IPS-20b (cell line): ENCODE measurements at regions not wholly inside any gene's neighbourhood (a gene's known extent, or its start where the extent isn't known, plus 50 kb on each side); places are given as distances from the start of the nearest gene placed in this dataset.

Experiments used
- H3K27ac ChIP-seq: one replicate; pipeline ENCODE4 v1.5.1; 2013; ENCODE audit warnings: low read length
- H3K27me3 ChIP-seq: 2 replicates; pipeline ENCODE4 v1.6.1; 2013; ENCODE audit warnings: mild to moderate bottlenecking, low read length, inconsistent platforms; ENCODE audit not compliant: insufficient read depth
- H3K36me3 ChIP-seq: 2 replicates; pipeline ENCODE4 v1.6.1; 2013; ENCODE audit warnings: low read depth, mild to moderate bottlenecking, inconsistent platforms, low read length, moderate library complexity; ENCODE audit not compliant: insufficient read depth
- H3K4me1 ChIP-seq: 2 replicates; pipeline ENCODE4 v1.6.1; 2013; ENCODE audit warnings: mild to moderate bottlenecking, control low read depth, inconsistent platforms, low read length, moderate library complexity; ENCODE audit not compliant: insufficient read depth
- H3K4me3 ChIP-seq: 2 replicates; pipeline ENCODE4 v1.5.1; 2013; ENCODE audit warnings: mild to moderate bottlenecking, low read length, inconsistent platforms
- H3K9ac ChIP-seq: 2 replicates; pipeline ENCODE4 v1.6.1; 2013; ENCODE audit warnings: low read depth, mild to moderate bottlenecking, inconsistent platforms, low read length, moderate library complexity
- H3K9me3 ChIP-seq: 2 replicates; pipeline ENCODE4 v1.6.1; 2013; ENCODE audit warnings: mild to moderate bottlenecking, low read depth, low read length, inconsistent platforms; ENCODE audit not compliant: insufficient read depth

DNA sequence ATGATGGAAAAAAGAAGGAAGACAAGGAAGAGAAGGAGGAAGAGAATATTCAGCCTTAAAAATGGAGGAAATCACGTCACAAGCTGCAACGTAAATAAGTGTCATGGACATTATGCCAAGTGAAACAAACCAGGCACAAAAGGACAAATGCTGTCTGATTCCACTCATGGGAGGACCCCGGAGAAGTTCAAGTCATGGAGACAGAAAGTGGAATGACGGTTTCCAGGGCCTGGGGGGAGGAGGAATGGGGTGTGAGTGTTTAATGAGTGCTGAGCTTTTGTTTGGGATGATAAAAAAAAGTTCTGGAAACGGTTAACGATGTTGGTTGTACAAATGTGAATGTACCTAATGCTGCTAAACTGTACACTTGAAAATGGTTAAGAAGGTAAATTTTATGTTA is 439.5 kb downstream of the GADD45G start:
- Histone ChIP-seq H3K27me3 (no peaks in the 10 kb centered on the region), H3K9ac (no peak overlapping the region), H3K36me3 (no peaks in the 10 kb centered on the region), H3K9me3 (no peaks in the 10 kb centered on the region), H3K4me1 (peaks cover 10% of the 10 kb centered on the region), H3K27ac (no peak overlapping the region), H3K4me3 (no peak overlapping the region)

DNA sequence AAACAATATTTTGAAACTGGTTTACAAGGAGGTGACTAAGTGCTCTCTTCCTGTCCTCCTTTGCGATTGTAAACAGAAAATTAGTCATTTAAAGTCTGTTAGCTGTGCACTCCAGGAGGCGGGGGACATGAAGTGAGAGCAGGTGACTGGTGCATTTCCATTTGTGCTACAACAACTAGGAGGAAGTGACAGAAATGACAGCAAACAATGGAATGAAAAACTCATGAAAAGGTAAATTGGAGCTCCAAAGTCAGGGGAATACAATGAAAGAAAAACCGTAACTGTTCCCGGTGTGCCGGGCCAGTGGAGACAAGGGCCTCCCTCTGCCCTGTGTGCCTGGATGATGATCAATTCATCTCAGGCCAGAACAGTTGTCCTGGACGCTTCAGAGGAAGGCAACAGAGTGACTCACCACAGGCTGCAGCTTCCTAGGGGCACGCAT is 439.9 kb downstream of the GADD45G start:
- H3K27me3 ChIP-seq, result no peaks in the 10 kb centered on the region
- no peaks in the 10 kb centered on the region for H3K36me3 ChIP-seq
- H3K4me3 ChIP-seq, result no peak overlapping the region
- no peak overlapping the region for H3K9ac ChIP-seq
- peaks cover 10% of the 10 kb centered on the region for H3K4me1 ChIP-seq
- no peaks in the 10 kb centered on the region for H3K9me3 ChIP-seq
- no peak overlapping the region for H3K27ac ChIP-seq

DNA sequence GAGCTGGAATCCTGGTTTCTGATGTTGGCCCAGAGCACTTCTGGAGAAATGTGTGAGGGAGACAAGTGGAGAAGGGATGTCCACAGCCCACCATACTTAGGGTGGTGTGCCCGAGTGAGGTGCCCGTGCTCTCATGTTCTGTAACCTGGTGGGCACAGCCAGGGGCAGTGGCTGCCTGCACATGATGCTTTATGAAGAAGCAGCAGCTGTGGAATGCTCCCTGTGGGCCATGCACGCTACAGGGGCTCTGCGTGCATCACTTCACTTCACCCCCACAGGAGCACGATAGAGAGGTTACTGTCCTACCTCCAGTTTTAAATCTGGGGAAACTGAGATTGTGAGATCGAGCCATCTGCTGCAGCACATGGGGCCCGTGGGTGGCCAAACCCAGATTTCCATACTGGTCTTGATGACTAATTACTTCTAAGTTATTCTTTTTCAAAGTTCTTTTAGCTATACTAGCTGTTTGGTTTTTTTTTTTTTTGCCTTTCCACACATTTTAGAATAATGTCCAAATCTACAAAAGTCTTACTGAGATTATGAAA is 441.6 kb downstream of the GADD45G start:
- no peaks in the 10 kb centered on the region for H3K36me3 ChIP-seq
- peaks cover 10% of the 10 kb centered on the region for H3K4me1 ChIP-seq
- H3K27ac ChIP-seq, result no peak overlapping the region
- no peaks in the 10 kb centered on the region for H3K9me3 ChIP-seq
- no peak overlapping the region for H3K9ac ChIP-seq
- no peak overlapping the region for H3K4me3 ChIP-seq
- H3K27me3 ChIP-seq, result no peaks in the 10 kb centered on the region

DNA sequence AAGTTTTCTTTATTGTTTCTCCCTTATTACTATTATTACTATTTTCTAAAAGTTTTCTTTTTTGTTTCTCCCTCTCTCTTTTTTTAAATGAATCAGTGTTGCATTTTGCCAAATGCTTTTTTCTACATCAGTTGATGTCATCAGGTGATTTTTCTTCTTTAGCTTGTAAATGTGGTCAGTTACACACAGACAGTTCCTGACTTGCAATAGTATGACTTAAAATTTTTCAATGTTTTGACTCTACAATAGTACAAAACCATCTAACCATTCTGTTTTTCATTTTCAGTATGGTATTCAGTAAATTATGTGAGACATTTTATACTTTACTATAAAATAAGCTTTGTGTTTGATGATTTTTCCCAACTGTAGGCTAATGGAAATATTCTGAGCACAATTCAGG is 443.0 kb downstream of the GADD45G start:
- no peaks in the 10 kb centered on the region for H3K27me3 ChIP-seq
- H3K27ac ChIP-seq, result no peak overlapping the region
- H3K4me3 ChIP-seq, result no peak overlapping the region
- no peaks in the 10 kb centered on the region for H3K9me3 ChIP-seq
- H3K36me3 ChIP-seq, result no peaks in the 10 kb centered on the region
- peaks cover 10% of the 10 kb centered on the region for H3K4me1 ChIP-seq
- H3K9ac ChIP-seq, result no peak overlapping the region

DNA sequence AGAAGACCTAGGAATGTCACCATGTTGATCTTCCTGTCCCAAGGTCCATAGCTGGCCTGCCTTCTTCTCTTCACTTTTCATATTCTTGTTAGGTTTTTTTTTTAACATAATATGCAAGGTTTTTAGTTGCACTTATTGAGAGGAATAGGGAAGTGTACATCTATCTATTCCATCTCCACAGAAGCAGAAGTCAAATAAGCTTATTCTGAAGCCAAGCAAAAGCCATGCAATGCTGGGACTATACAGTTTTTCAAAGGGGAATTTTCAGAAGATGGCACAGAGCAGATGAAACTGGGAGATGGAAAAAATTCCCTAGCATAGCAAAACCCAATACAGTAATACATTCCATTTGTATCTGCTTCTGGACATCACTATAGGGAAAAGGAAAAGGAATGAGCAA is 447.6 kb downstream of the GADD45G start:
- no peak overlapping the region for H3K27ac ChIP-seq
- no peak overlapping the region for H3K9ac ChIP-seq
- H3K27me3 ChIP-seq, result no peaks in the 10 kb centered on the region
- no peaks in the 10 kb centered on the region for H3K36me3 ChIP-seq
- peaks cover 7% of the 10 kb centered on the region for H3K9me3 ChIP-seq
- no peak overlapping the region for H3K4me3 ChIP-seq
- no peaks in the 10 kb centered on the region for H3K4me1 ChIP-seq

DNA sequence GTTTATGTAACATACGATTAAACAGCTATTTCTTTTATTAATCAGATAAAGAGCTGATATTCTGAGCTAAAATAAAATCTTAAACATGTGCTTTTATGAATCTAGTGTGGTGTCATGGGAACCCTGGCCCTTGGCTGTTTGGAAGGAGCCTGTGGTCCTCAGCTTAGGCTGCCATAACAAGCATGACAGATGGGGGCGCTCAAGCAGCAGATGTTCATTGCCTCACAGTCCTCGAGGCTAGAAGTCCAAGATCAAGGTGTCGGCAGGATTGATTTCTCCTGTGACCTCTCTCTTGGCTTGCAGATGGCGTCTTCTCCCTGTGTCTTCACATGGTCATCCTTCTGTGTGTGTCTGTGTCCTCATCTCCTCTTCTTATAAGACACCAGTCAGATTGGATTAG is 448.2 kb downstream of the GADD45G start:
- no peak overlapping the region for H3K9ac ChIP-seq
- no peak overlapping the region for H3K27ac ChIP-seq

DNA sequence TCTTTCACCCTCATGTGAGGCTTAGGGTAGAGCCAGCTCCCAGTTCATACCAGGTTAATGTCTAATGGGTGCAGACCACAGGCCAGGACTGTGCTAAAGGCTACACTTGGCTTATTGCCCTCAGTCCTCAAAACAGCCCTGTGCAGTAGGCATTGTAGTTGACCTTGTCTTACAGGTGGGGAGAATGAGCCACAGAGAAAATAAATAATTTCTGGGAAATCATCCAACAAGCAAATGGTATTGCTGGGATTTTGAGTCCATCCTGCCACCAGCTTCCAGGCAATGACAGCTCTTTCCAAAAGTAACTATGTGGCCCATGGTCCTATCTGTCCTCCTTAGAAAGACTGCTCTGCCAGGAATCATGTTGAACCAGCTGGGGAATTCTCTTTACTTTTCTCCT is 450.0 kb downstream of the GADD45G start:
- no peak overlapping the region for H3K4me3 ChIP-seq
- H3K27ac ChIP-seq, result no peak overlapping the region
- no peak overlapping the region for H3K9ac ChIP-seq
- no peaks in the 10 kb centered on the region for H3K36me3 ChIP-seq
- H3K9me3 ChIP-seq, result peaks cover 7% of the 10 kb centered on the region
- no peaks in the 10 kb centered on the region for H3K27me3 ChIP-seq
- no peaks in the 10 kb centered on the region for H3K4me1 ChIP-seq

More for the DNA sequence above, 448.2 kb downstream of the GADD45G start:
- Histone ChIP-seq H3K4me3 (no peak overlapping the region), H3K36me3 (no peaks in the 10 kb centered on the region), H3K4me1 (no peaks in the 10 kb centered on the region), H3K9me3 (peaks cover 7% of the 10 kb centered on the region), H3K27me3 (no peaks in the 10 kb centered on the region)

DNA sequence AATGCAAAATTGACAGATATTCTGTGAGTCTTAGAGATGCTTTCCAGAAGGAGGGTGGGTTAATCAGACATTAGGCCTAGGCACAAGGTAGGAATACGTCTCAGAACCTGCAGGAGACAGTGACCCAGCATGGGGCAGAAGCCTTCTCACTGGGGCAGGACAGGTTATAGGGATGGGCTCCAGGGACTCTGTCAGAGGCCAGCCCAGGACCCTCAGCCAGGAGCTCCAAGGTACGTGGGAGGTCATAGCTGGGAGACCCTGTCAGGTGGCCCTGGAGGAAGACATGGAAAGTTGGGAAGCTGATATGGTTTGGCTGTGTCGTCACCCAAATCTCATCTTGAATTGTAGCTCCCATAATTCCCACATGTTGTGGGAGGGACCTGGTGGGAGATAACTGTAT is 450.4 kb downstream of the GADD45G start:
- H3K4me3 ChIP-seq, result no peak overlapping the region
- no peak overlapping the region for H3K27ac ChIP-seq
- no peaks in the 10 kb centered on the region for H3K27me3 ChIP-seq
- no peaks in the 10 kb centered on the region for H3K4me1 ChIP-seq
- H3K36me3 ChIP-seq, result no peaks in the 10 kb centered on the region
- H3K9ac ChIP-seq, result no peak overlapping the region
- H3K9me3 ChIP-seq, result peaks cover 7% of the 10 kb centered on the region

DNA sequence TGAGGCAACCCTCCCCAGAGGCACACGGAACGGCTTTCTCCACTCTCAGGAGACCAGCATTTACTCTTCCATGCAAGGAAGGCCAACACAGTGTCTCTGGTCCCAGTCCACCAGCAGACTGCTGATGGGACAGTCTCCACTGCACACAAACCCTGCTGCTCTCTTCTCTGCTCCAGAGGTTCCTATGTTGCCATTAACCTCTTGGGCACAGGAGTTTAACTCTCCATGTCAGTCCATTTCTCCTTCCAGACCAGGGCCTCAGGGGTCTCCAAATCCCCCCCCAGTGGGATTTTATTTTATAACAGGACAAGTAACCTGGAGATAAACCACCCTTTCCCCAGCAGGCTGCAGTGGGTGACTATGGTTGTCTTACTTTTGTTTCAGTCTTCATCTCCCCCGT is 452.5 kb downstream of the GADD45G start:
- Histone ChIP-seq H3K9ac (no peak overlapping the region), H3K36me3 (no peaks in the 10 kb centered on the region), H3K27ac (no peak overlapping the region), H3K4me1 (0 out of 2 replicates have a peak, but pooled peaks cover 4% of the 10 kb centered on the region), H3K4me3 (no peak overlapping the region), H3K27me3 (no peaks in the 10 kb centered on the region), H3K9me3 (peaks cover 7% of the 10 kb centered on the region)

DNA sequence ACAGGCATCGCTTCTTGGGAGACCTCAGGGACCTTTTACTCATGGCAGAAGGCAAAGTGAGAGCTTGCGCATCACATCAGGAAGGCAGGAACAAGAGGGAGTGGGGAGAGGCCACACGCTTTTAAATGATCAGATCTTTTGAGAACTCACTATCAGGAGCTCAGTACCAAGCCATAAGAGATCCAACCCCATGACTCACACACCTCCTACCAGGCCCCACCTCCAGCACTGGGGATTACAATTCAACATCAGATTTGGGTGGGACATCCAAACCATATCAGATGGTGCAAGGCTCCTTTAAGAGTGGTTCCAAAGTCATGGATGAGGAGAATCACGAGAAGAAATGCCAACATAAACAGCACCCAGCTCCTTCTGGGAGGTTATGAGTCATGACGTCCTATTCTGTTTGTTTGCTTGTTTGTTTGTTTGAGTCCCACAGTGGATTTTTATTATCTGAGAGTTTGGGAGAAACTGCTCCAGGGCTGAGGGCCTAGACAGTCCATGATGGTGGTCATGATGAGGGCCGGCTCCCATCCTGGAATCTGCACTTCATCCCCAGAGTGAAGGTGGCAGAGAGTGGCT is 453.5 kb downstream of the GADD45G start:
- Histone ChIP-seq H3K9me3 (peaks cover 4% of the 10 kb centered on the region), H3K27ac (no peak overlapping the region), H3K9ac (no peak overlapping the region), H3K27me3 (no peaks in the 10 kb centered on the region), H3K4me3 (no peak overlapping the region), H3K4me1 (0 out of 2 replicates have a peak, but pooled peaks cover 4% of the 10 kb centered on the region), H3K36me3 (no peaks in the 10 kb centered on the region)

DNA sequence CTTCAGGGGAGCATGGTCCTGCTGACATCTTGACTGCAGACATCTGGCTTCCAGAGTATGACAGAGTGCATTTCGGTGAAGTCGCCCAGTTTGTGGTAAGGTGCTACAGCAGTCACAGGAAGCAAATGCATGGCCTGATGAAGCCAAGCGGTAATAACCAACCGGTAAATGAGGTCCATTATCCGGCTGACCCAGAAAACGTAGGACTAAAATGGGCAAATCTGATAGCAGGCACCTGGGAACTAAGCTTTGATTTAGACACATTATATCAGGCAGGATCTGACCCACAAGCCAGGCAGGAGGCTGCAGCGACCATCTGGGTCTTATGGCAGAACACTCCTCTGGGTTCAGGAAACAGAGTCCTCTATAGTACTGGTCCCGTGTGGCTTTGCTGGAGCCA is 454.6 kb downstream of the GADD45G start:
- H3K4me1 ChIP-seq, result 0 out of 2 replicates have a peak, but pooled peaks cover 4% of the 10 kb centered on the region
- no peak overlapping the region for H3K9ac ChIP-seq
- no peaks in the 10 kb centered on the region for H3K36me3 ChIP-seq
- no peak overlapping the region for H3K4me3 ChIP-seq
- no peaks in the 10 kb centered on the region for H3K9me3 ChIP-seq
- H3K27me3 ChIP-seq, result no peaks in the 10 kb centered on the region
- no peak overlapping the region for H3K27ac ChIP-seq

DNA sequence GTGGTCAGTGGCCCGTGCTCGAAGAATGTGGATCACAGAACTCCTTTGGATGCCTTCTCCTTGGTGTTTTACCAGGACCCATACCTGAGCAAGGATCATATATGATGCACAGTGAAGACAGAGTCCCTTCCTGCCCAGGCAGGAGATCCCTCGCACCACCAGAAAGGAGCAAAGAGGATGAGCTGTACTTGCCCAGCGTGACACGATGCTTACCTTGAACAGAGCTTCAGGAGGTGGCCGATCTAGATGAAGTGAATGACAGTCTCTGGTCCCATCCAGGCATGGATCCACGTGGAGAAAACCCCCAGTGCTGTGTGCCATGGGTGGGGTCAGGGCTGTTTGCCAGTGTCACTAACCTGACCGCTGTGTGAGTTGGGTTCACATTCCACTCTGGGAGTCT is 455.4 kb downstream of the GADD45G start:
- 0 out of 2 replicates have a peak, but pooled peaks cover 4% of the 10 kb centered on the region for H3K4me1 ChIP-seq
- H3K9ac ChIP-seq, result no peak overlapping the region
- no peaks in the 10 kb centered on the region for H3K9me3 ChIP-seq
- no peaks in the 10 kb centered on the region for H3K36me3 ChIP-seq
- H3K27me3 ChIP-seq, result no peaks in the 10 kb centered on the region
- H3K4me3 ChIP-seq, result no peak overlapping the region
- no peak overlapping the region for H3K27ac ChIP-seq
